GM19467 (cell line): ENCODE measurements at regions not wholly inside any gene's neighbourhood (a gene's known extent, or its start where the extent isn't known, plus 50 kb on each side); places are given as distances from the start of the nearest gene placed in this dataset.
"Not testable (repeated sequence)": the region's sequence is repeated elsewhere in the genome, so short reads cannot be mapped to it uniquely, and the experiment has no call there.

Experiments
- ATAC-seq: cut with Tn5 transposase; IDR thresholded peaks from one replicate; pipeline ENCODE4 v1.9.1; 2021; ENCODE audit warnings: mild to moderate bottlenecking, moderate library complexity; ENCODE audit not compliant: unreplicated experiment

DNA sequence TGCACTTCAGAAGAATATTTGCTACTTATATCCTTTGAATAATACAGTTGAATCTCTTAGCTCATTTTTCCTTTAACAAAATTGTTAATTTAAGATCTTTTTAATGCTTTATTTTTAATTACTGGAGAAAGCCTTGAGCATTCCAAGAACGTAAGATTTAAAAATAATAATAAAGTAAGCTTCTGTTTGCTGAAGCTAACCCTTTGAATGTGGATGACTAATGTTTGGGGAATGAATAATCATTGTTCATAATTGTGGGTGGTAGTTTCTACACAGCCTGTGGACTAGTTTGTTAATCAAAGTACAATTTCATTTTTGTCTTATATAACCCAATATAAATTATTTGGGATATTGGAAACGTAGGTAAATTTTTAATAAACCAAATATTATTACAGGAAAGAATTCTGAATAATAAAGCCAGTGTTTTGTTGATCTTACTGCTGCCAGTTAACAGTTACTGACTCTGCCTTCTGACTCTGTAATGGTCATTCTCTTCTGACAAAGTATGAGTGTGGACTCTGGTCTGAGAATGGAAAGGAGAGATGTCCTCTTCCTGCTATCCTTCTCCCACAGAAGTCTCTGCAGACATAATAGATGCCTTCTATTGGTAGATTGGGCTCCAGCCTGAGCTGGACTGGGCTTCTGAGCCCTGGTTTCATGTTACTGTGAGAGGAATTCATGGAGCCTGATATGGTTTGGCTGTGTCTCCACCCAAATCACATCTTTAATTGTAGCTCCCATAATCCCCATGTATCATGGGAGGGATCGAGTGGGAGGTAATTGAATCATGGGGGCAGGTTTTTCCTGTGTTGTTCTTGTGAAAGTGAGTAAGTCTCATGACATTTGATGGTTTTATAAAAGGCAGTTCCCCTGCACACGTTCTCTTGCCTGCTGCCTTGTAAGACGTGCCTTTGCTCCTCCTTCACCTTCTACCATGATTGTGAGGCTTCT lies 292.7 kb upstream of the SLC39A10 start:
- ATAC-seq: no peak

DNA sequence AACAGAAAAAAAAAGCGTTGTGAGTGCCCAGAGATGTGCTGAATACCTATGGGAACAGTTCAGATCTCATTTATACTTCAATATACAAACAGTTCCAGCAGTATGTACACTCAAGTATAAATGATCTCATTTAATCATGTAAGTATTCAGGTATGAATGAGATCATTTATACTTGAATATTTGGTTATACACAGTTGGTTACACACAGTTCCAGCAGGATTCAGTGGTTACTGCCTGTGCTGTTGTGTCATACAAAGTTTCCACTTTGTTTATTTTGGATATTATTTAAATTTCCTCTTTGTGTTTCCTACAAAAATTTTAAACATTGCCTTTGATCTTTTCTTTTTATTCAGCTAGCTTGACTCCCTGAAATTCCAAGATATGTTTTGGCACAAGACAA lies 293.5 kb upstream of the SLC39A10 start:
- ATAC-seq: no peak

DNA sequence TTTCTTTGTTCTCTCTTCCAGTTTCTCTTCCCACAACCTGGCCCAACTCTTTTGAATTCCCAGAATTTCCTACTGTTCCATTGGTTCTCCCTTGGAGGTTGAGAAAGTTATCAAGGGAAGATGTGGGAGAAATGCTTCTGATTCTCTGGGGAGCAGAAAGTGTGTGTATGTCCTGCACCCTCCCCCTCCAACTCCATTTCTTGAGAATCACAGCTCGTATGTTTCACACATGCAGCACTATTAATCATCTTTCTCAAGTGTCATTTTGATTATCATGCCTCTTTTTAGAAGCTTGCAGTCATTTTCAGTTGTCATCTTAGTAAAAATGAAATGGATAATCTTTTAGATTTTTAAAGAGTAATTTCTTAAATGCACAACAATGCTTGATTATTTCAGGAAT lies 296.8 kb upstream of the SLC39A10 start:
- no peak for ATAC-seq

DNA sequence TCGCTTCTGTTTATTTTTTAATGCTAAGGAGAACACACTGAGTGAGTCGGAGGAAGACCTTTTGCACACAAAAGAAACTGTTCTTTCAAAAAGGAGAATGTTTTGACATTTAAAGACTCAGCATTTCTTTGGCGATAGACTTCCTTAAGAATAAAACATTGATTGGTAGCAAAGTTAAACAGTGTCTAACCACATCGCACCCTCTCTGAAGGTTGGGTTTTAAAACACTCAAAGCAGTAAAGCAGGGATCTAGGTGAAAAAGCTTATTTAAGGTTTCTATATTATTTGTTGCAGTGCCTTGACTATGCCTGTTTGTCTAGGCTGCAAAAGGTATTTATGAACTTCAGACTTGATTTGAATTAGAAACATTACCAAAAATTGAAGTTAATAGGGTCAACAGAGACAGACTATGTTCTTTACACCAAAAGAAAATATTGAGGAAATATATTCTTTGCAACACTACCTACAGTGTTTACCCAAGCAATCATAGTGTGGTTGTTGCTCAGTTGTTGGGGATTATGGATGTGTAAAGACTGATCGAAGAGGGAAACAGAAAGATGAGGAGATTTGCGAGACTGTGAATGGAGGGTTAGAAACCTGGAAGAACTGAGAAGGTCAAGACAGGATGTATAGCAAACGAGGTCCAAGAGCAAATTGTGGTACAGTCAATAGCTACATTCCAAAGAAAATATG lies 297.8 kb upstream of the SLC39A10 start:
- ATAC-seq: no peak

DNA sequence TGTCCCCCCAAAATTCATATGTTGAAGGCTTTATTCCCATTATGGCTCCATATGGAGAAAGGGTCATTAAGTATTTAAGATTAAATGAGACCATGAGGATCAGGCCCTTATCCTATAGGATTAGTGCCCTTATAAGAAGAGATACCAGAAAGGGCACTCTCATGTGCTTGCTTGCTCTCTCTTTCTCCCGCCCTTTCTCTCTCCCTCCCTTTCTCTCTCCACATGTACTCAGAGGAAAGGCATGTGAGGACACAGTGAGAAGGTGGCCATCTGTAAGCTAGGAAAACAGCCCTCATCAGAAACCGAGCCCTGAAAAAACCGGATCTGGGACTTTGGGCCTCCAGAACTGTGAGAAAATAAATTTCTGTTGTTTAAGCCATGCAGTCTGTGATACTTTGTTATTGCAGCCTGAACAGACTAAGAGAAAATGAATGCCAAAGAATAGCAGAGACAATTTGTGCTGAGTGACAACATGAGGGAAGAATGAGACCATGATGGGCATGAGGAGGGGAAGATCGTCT lies 300.0 kb upstream of the SLC39A10 start:
- no peak for ATAC-seq

GRCh38 chr2:195356026-195356425 lies 301.0 kb upstream of the SLC39A10 start:
- ATAC-seq: no peak

- ATAC-seq: no peak
These were observed 304.4 kb upstream of the SLC39A10 start for GRCh38 chr2:195352581-195352980.

DNA sequence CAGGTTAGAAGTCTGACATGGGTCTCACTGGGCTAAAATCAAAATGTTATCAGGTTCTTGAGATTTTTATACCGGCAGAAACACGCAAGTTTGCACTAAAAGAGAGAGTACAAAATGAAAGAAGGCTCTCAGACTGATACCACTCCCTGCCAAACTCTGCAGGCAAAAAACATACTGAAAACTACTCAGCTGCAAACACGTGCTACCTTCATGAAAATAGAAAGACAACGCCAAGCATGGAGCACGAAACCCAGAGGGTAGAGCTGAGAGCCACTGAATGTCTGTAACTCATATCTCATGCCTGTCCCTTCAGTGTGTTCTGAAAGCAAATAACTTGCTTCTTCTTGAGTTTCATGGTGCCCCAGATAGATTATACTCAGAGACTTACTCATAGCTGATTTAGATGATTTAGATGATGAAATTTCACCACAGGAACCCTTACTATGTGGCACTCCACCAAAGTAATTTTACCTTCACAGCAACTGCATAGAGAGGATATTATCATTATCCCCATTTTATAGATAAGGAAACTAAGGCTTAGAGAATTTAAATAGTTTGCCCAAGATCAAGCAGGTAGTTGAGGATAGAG lies 313.0 kb upstream of the SLC39A10 start:
- ATAC-seq: no peak

DNA sequence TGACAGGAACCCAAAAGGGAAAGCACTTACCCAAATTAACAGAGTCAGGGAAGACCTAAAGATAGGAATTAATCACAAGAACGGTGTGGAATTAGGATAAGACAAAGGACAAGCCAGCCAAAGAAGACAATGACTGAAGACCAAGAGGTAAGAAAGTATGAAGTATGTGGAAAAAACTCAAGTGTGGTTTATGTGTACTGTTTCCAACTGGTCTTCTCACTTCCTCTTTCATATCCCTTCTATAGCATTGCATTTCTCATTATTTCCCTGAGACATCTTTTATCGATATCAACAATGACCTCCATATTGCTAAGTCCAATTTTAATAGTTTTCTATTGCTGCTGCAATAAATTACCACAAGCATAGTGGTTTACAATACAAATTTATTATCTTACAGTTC lies 313.5 kb upstream of the SLC39A10 start:
- peak; percentile 64 for ATAC-seq

DNA sequence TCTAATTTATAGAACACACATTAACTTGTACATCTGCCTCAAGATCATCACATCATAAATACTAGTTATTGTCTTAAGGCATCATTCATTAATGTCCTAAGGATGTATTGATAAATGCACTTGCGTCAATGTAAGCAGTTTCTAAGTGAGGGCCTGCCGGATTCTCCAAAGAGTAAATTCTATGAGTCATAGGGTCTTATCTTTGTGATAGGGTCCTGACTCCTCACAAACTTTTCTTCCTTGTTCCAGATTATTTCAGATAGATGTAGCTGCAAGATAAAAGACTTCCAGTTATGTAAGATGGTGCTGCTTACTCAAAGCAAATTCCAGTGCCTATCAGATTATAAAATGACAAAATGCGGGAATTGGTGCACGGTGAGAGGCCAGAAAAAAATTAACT lies 315.0 kb upstream of the SLC39A10 start:
- no peak for ATAC-seq

GRCh38 chr2:195338856-195339255 lies 318.2 kb upstream of the SLC39A10 start:
- ATAC-seq: no peak

GRCh38 chr2:195337597-195337996 lies 319.4 kb upstream of the SLC39A10 start:
- peak; percentile 73 for ATAC-seq

GRCh38 chr2:195333869-195334268 lies 323.2 kb upstream of the SLC39A10 start:
- ATAC-seq: no peak

DNA sequence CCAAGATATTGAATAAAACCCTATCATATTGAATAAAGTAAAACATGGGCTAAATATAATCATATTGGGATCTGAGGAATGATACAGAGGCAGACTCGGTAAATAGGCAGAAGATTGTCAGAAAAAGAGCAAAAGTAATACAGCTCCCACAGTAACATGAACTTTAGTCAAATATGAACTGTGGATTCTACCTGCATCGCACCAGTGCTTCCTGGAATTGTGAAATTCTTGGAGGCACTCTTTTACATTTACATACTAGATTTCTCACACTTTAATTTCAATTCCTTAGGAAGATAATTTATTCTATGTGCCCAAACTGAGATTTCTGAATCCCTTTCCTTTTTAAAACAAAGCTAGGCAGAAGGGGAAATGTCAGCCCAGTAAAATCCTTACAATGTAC lies 325.1 kb upstream of the SLC39A10 start:
- no peak for ATAC-seq

DNA sequence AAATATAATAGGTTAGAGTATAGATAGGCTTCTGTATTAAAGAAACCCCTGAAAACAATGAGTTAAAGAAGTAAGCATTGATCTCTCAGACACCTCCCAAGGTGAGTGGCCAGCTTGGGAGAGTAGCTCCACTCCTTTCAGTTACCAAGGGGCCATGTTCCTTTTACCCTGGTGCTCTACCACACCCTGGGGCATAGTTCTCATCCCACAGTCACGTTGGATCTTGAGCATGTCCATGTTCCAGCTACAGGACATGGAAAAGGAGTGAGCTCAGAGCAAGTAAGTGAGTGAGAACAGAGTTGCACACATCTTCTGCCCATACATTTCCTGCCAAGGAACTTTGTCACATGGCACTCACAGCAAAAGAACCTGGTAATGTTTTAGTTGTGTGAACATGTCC lies 325.9 kb upstream of the SLC39A10 start:
- no peak for ATAC-seq

GRCh38 chr2:195330513-195330956 lies 326.5 kb upstream of the SLC39A10 start:
- ATAC-seq: no peak

- ATAC-seq: not testable (repeated sequence)
These were observed 327.2 kb upstream of the SLC39A10 start for GRCh38 chr2:195329784-195330183.

DNA sequence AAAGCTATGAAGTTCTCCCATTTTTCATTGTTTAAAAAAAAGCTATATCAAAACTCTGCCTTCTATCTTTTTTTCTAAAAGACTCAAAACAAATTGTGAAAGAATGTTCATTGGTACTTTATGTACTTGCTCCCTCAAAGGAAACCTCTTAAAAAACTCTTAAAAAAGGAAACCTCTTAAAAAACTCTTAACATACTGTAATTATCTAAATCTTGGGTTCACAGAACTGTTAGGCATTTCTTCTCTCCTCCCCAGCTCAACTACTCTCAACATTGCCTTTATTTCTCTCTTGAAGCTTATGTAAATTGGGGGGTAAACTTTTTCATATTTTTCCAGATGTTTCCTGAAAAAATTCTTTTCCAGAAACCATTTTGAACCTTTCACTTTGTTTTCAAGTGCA lies 330.5 kb upstream of the SLC39A10 start:
- ATAC-seq: no peak

DNA sequence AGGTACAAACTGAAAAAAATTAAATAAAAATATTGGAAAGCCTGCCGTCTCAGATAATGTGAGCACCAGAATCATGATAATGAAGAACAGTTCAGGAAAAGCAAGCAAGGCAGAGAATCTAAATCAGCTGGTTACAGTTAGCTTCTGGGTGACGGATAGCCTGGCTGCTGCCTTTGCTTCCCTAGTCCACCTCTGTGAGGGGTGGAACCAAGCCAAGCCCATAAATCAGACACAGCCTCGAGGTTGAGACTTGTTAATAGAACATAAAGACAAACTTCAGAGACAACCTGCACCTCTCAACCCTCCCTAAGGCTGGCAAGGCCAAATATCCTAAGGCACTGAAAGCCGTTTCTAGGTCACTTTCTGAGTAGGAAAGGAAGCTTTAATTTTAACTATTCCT lies 334.7 kb upstream of the SLC39A10 start:
- no peak for ATAC-seq

- ATAC-seq: peak; percentile 89
These were observed 336.5 kb upstream of the SLC39A10 start for GRCh38 chr2:195320413-195320973.
